K562 (cell line): ENCODE measurements at regions not wholly inside any gene's neighbourhood (a gene's known extent, or its start where the extent isn't known, plus 50 kb on each side); places are given as distances from the start of the nearest gene placed in this dataset.

Experiments used
- BCL6 ChIP-seq: fragments of 250-450 bp; sonication (Bioruptor Pico); IDR thresholded peaks from 2 replicates; pipeline ENCODE4 v1.4.0; 2020
- ELF1 ChIP-seq: fragments of 200-800 bp; sonication (Bioruptor generic); IDR thresholded peaks from 2 replicates; pipeline ENCODE4 v1.6.1; 2016; ENCODE audit warnings: missing genetic modification characterization, missing compliant biosample characterization
- EP300 ChIP-seq: IDR thresholded peaks from 2 replicates; pipeline ENCODE4 v1.6.1; 2012; ENCODE audit warnings: low read length, improper control_type of control experiment
- FOXA1 ChIP-seq: fragments of 450-650 bp; IDR thresholded peaks from 2 replicates; pipeline ENCODE4 v1.6.1; 2016; ENCODE audit warnings: mild to moderate bottlenecking, borderline replicate concordance
- KLF1 ChIP-seq: fragments of 450-650 bp; IDR thresholded peaks from 2 replicates; pipeline ENCODE4 v1.6.1; 2016; ENCODE audit warnings: missing genetic modification characterization, missing compliant biosample characterization
- NBN ChIP-seq: fragments of 450-650 bp; IDR thresholded peaks from 2 replicates; pipeline ENCODE4 v1.6.1; 2016; ENCODE audit warnings: low read depth, mild to moderate bottlenecking
- POLR2AphosphoS5 ChIP-seq: IDR thresholded peaks from 2 replicates; pipeline ENCODE4 v1.6.1; 2011; ENCODE audit warnings: mild to moderate bottlenecking, low read depth, low read length, moderate library complexity; ENCODE audit not compliant: control insufficient read depth, insufficient read depth
- SMARCE1 ChIP-seq: fragments of 450-650 bp; IDR thresholded peaks from 2 replicates; pipeline ENCODE4 v1.7.1; 2016; ENCODE audit warnings: mild to moderate bottlenecking
- TAF1 ChIP-seq: IDR thresholded peaks from 2 replicates; pipeline ENCODE4 v1.6.1; 2011; ENCODE audit warnings: mild to moderate bottlenecking, low read length, moderate library complexity; ENCODE audit not compliant: insufficient read depth, control insufficient read depth, severe bottlenecking; ENCODE audit errors: extremely low read depth
- TF ChIP-seq, protein P1 (sequence below): fragments of 200-800 bp; sonication (Bioruptor generic); IDR thresholded peaks from 2 replicates; pipeline ENCODE4 v1.6.1; 2016; ENCODE audit warnings: missing genetic modification characterization, missing compliant biosample characterization
- TF ChIP-seq, protein P2 (sequence below): sonication (generic); formaldehyde crosslinking; IDR thresholded peaks from 2 replicates; pipeline ENCODE4 v1.9.0; 2022; ENCODE audit warnings: mild to moderate bottlenecking, missing genetic modification reagents
- TF ChIP-seq, protein P3 (sequence below): sonication (generic); formaldehyde crosslinking; IDR thresholded peaks from 2 replicates; pipeline ENCODE4 v1.8.0; 2022; ENCODE audit warnings: mild to moderate bottlenecking, missing genetic modification reagents, borderline replicate concordance

DNA sequence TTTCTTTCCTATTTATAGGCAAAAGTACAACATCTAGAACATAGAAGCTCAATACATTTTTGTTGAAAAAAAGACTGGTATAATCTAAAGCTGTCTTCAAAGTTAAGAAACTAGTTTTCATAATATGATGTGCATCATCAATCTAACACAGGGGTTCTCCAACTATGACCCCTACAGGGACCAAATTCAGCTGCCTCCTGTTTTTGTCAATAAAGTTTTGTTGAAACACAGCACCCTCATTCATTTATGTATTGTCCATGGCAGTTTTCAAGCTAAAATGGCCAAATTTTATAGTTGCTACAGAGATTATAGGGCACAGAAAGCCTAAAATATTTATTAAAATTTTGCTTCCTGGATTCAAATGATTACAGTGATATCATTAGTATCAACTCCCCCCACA lies 452.9 kb downstream of the CCER1 start:
- TF ChIP-seq SMARCE1 = no peak
- TF ChIP-seq KLF1 (tag) = no peak
- TF ChIP-seq, protein P1, sequence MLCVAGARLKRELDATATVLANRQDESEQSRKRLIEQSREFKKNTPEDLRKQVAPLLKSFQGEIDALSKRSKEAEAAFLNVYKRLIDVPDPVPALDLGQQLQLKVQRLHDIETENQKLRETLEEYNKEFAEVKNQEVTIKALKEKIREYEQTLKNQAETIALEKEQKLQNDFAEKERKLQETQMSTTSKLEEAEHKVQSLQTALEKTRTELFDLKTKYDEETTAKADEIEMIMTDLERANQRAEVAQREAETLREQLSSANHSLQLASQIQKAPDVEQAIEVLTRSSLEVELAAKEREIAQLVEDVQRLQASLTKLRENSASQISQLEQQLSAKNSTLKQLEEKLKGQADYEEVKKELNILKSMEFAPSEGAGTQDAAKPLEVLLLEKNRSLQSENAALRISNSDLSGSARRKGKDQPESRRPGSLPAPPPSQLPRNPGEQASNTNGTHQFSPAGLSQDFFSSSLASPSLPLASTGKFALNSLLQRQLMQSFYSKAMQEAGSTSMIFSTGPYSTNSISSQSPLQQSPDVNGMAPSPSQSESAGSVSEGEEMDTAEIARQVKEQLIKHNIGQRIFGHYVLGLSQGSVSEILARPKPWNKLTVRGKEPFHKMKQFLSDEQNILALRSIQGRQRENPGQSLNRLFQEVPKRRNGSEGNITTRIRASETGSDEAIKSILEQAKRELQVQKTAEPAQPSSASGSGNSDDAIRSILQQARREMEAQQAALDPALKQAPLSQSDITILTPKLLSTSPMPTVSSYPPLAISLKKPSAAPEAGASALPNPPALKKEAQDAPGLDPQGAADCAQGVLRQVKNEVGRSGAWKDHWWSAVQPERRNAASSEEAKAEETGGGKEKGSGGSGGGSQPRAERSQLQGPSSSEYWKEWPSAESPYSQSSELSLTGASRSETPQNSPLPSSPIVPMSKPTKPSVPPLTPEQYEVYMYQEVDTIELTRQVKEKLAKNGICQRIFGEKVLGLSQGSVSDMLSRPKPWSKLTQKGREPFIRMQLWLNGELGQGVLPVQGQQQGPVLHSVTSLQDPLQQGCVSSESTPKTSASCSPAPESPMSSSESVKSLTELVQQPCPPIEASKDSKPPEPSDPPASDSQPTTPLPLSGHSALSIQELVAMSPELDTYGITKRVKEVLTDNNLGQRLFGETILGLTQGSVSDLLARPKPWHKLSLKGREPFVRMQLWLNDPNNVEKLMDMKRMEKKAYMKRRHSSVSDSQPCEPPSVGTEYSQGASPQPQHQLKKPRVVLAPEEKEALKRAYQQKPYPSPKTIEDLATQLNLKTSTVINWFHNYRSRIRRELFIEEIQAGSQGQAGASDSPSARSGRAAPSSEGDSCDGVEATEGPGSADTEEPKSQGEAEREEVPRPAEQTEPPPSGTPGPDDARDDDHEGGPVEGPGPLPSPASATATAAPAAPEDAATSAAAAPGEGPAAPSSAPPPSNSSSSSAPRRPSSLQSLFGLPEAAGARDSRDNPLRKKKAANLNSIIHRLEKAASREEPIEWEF (CRISPR knock-in tag) = no peak
- no peak for TF ChIP-seq EP300
- TF ChIP-seq, protein P2, sequence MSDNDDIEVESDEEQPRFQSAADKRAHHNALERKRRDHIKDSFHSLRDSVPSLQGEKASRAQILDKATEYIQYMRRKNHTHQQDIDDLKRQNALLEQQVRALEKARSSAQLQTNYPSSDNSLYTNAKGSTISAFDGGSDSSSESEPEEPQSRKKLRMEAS = no peak
- TF ChIP-seq, protein P3, sequence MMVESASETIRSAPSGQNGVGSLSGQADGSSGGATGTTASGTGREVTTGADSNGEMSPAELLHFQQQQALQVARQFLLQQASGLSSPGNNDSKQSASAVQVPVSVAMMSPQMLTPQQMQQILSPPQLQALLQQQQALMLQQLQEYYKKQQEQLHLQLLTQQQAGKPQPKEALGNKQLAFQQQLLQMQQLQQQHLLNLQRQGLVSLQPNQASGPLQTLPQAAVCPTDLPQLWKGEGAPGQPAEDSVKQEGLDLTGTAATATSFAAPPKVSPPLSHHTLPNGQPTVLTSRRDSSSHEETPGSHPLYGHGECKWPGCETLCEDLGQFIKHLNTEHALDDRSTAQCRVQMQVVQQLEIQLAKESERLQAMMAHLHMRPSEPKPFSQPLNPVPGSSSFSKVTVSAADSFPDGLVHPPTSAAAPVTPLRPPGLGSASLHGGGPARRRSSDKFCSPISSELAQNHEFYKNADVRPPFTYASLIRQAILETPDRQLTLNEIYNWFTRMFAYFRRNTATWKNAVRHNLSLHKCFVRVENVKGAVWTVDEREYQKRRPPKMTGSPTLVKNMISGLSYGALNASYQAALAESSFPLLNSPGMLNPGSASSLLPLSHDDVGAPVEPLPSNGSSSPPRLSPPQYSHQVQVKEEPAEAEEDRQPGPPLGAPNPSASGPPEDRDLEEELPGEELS = no peak
- TF ChIP-seq BCL6 = no peak
- no peak for TF ChIP-seq TAF1
- no peak for TF ChIP-seq POLR2AphosphoS5
- TF ChIP-seq NBN = no peak
- no peak for TF ChIP-seq FOXA1
- no peak for TF ChIP-seq ELF1
